ENCODE measurements at regions not wholly inside any gene's neighbourhood (a gene's known extent, or its start where the extent isn't known, plus 50 kb on each side); places are given as distances from the start of the nearest gene placed in this dataset.

DNA sequence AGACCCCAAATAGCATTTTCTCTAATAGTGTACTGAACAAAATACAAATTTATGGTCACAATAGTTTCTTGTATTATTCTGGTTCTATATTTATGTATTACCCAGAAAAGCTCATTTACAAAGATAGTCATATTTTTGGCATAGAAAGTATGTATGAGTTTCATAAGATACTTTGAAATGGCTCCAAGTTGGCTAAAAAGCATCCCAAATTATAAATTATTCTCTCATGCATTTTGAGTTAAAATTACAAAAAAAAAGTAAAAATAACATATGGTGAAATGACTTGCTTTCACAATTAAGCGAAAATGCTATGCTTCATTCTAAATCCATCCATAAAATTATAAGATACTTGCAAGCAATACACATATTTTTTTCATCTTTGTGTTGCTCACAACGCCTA lies 530.7 kb downstream of the ZNF804A start:
- TF ChIP-seq, protein P1, sequence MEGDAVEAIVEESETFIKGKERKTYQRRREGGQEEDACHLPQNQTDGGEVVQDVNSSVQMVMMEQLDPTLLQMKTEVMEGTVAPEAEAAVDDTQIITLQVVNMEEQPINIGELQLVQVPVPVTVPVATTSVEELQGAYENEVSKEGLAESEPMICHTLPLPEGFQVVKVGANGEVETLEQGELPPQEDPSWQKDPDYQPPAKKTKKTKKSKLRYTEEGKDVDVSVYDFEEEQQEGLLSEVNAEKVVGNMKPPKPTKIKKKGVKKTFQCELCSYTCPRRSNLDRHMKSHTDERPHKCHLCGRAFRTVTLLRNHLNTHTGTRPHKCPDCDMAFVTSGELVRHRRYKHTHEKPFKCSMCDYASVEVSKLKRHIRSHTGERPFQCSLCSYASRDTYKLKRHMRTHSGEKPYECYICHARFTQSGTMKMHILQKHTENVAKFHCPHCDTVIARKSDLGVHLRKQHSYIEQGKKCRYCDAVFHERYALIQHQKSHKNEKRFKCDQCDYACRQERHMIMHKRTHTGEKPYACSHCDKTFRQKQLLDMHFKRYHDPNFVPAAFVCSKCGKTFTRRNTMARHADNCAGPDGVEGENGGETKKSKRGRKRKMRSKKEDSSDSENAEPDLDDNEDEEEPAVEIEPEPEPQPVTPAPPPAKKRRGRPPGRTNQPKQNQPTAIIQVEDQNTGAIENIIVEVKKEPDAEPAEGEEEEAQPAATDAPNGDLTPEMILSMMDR (conservative IDR thresholded peaks at IDR 0.05): no peak
- H3K27ac ChIP-seq: no peak overlapping the region

DNA sequence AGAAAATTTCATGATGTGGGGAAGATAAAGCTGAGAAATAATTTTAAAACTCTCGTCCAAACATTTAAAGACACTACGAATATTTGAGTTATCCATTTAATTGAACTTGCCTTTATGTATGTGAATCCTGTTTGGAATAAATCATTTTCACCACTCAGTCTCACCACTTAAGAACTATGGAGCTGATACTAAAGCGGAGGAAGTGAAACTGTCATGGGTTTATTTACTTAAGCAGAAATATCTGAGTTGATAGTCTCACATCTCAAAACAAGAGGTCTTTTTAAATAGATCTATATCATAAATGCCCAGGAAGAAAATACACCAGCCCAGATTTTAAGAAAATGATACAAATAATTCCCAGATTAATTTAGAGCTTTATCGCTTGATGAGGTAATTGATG lies 532.4 kb downstream of the ZNF804A start:
- TF ChIP-seq, protein P1 (conservative IDR thresholded peaks at IDR 0.05): no peak
- no peak overlapping the region for H3K27ac ChIP-seq

DNA sequence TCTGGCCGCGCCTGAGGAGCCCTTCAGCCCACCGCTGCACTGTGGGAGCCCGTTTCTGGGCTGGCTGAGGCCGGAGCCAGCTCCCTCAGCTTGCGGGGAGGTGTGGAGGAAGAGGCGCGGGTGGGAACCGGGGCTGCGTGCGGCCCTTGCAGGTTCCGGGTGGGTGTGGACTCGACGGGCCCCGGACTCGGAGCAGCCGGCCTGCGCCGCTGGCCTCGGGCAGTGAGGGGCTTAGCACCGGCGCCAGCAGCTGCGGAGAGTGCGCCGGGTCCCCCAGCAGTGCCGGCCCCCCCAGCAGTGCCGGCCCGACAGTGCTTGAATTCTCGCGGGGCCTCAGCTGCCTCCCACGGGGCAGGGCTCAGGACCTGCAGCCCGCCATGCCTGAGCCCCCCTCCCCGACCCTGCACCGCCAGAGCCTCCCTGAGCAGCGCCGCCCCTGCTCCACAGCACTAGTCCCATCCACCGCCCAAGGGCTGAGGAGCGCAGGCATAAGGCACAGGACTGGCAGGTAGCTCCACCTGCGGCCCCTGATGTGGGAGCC lies 534.2 kb downstream of the ZNF804A start:
- no peak overlapping the region for H3K27ac ChIP-seq
- TF ChIP-seq, protein P1 (conservative IDR thresholded peaks at IDR 0.05): no peak

- no peak overlapping the region for H3K27ac ChIP-seq
- TF ChIP-seq, protein P1 (conservative IDR thresholded peaks at IDR 0.05): no peak
These were observed 539.4 kb downstream of the ZNF804A start for GRCh38 chr2:185137700-185138099.

DNA sequence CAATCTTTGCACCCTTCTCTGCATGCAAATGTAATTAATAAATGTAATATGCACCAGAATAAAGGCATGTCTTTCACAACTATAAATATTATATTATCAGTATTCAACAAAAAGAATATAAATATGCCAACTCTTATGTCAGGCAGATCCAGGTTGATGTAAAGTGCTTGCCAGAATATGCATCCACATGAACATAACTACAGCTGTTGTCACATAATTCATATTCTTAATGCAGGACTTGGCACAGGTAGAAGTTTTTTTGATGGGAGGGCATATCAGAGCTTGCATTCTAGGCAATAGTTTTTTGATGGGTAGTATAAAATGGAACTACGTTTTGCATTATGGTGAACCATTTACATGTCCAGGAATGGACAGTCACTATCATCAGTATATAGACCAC lies 544.3 kb downstream of the ZNF804A start:
- TF ChIP-seq, protein P1 (conservative IDR thresholded peaks at IDR 0.05): no peak

DNA sequence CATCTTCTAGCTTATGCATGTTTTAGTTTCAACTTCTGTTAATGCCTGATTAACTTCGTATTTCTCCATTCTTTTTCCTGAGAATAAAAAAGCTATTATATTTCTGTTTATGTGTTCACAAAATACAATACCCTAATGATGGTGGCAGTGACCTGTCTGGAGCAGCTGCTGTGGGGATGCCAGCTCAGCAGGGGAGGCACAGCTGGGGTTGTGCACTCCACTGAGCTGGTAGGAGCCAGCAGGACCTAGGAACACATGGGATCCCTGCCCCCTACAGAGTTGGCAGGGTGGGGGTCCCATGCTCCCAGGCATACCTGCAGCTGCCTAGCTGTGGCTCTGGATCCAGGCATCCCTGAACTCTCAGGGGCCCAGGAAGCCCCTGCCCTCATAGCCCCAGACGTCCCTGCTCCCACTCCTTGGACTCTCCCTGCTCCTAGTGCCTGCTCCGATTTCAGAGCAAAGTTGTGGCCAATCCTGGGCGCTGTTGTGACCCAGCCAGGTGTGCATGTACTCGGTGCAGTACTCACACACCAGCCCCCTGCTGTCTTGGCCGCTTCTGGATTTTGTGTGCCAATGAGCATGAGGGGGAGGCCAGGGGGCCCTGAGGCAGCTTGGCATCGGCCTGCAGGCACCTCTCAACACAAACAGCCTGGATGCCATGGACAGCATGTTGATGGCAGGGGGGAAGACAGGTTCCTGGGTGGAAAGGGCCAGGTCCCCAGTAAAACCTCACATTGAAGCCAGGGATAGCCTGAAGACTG lies 546.0 kb downstream of the ZNF804A start:
- no peak overlapping the region for H3K27ac ChIP-seq
- TF ChIP-seq, protein P1 (conservative IDR thresholded peaks at IDR 0.05): no peak

More for the DNA sequence above, 544.3 kb downstream of the ZNF804A start:
- no peak overlapping the region for H3K27ac ChIP-seq

GRCh38 chr2:185145316-185146121 lies 547.2 kb downstream of the ZNF804A start:
- TF ChIP-seq, protein P1 (conservative IDR thresholded peaks at IDR 0.05): no peak
- H3K27ac ChIP-seq: no peak overlapping the region
